DOHH2 (cell line): ENCODE measurements at regions not wholly inside any gene's neighbourhood (a gene's known extent, or its start where the extent isn't known, plus 50 kb on each side); places are given as distances from the start of the nearest gene placed in this dataset.

Source experiments
- EZH2phosphoT487 ChIP-seq: fragments of 200-600 bp; sonication (generic); IDR thresholded peaks from 2 replicates; pipeline ENCODE4 v1.6.1; 2017; ENCODE audit warnings: borderline replicate concordance, mild to moderate bottlenecking, antibody characterized with exemption, low read length, moderate library complexity, mixed read lengths
- TF ChIP-seq, protein P1 (sequence below): fragments of 200-600 bp; sonication (generic); IDR thresholded peaks from one replicate; pipeline ENCODE4 v1.5.1; 2014; ENCODE audit warnings: antibody characterized with exemption, mild to moderate bottlenecking, low read depth, low read length; ENCODE audit not compliant: poor library complexity, severe bottlenecking

DNA sequence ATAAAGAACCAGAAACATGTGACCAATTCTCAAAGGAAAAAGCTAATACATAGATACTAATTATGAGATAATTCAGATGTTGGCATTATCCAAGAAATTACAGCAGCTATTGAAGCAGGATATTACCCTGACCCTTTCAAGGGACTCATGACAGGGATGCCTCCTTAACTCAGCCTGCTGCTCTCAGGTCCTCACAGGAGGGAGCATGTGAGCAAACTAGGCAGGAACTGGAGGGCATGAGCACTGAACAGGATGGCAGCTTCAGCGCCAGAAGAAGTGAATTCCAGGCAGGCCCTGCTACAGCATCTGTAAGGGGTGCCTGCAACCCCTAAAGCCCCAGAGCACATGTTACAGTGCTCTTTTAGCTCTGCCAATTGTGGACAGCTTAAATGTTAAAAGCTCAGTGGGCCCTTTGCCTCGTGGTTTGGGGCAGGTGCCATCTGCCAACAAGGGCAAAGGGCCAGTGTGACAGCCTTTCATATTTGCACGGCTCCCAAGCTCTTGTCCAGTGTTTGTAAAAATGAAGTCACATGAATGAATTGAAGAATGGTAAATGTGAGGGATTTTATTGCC, 464.7 kb upstream of the COX7C start:
- TF ChIP-seq, protein P1, sequence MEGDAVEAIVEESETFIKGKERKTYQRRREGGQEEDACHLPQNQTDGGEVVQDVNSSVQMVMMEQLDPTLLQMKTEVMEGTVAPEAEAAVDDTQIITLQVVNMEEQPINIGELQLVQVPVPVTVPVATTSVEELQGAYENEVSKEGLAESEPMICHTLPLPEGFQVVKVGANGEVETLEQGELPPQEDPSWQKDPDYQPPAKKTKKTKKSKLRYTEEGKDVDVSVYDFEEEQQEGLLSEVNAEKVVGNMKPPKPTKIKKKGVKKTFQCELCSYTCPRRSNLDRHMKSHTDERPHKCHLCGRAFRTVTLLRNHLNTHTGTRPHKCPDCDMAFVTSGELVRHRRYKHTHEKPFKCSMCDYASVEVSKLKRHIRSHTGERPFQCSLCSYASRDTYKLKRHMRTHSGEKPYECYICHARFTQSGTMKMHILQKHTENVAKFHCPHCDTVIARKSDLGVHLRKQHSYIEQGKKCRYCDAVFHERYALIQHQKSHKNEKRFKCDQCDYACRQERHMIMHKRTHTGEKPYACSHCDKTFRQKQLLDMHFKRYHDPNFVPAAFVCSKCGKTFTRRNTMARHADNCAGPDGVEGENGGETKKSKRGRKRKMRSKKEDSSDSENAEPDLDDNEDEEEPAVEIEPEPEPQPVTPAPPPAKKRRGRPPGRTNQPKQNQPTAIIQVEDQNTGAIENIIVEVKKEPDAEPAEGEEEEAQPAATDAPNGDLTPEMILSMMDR = no peak
- no peak for TF ChIP-seq EZH2phosphoT487
